ENCODE measurements at regions not wholly inside any gene's neighbourhood (a gene's known extent, or its start where the extent isn't known, plus 50 kb on each side); places are given as distances from the start of the nearest gene placed in this dataset.

GRCh38 chr6:23413327-23414050 lies 712.5 kb upstream of the NRSN1 start:
- Histone ChIP-seq H3K36me3 (ENCODE audit: insufficient read depth in 1 of 2, low read depth in 1 of 2) (no peaks in the 10 kb centered on the region), H3K27ac (no peak overlapping the region), H3K4me1 (no peaks in the 10 kb centered on the region), H3K27me3 (ENCODE audit: insufficient read depth in 3 of 3, low read length in 2 of 3) (no peaks in the 10 kb centered on the region), H3K9me3 (no peaks in the 10 kb centered on the region), H3K4me3 (no peak overlapping the region)
- TF ChIP-seq, protein P1, sequence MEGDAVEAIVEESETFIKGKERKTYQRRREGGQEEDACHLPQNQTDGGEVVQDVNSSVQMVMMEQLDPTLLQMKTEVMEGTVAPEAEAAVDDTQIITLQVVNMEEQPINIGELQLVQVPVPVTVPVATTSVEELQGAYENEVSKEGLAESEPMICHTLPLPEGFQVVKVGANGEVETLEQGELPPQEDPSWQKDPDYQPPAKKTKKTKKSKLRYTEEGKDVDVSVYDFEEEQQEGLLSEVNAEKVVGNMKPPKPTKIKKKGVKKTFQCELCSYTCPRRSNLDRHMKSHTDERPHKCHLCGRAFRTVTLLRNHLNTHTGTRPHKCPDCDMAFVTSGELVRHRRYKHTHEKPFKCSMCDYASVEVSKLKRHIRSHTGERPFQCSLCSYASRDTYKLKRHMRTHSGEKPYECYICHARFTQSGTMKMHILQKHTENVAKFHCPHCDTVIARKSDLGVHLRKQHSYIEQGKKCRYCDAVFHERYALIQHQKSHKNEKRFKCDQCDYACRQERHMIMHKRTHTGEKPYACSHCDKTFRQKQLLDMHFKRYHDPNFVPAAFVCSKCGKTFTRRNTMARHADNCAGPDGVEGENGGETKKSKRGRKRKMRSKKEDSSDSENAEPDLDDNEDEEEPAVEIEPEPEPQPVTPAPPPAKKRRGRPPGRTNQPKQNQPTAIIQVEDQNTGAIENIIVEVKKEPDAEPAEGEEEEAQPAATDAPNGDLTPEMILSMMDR (IDR thresholded peaks at IDR 0.05), result no peak
- WGBS, 3 donors, result 70 to 77% (median 73%) methylated on average over 2 of the region's 2 CpGs
- intact Hi-C loops (cut with DNase I), result no loop called here
- no peak for DNase-seq
- ATAC-seq, result no peak

- H3K4me1 ChIP-seq, result no peaks in the 10 kb centered on the region
- no peaks in the 10 kb centered on the region for H3K9me3 ChIP-seq
- TF ChIP-seq, protein P1 (IDR thresholded peaks at IDR 0.05), result peak; percentile 19
- no peaks in the 10 kb centered on the region for H3K27me3 ChIP-seq (ENCODE audit: insufficient read depth in 3 of 3, low read length in 2 of 3)
- no peaks in the 10 kb centered on the region for H3K36me3 ChIP-seq (ENCODE audit: insufficient read depth in 1 of 2, low read depth in 1 of 2)
- ATAC-seq (no peak), DNase-seq (no peak)
- intact Hi-C loops (cut with DNase I), result no loop called here
- whole genome bisulfite sequencing, 3 donors, result 15 to 23% (median 22%) methylated on average over 2 of the region's 2 CpGs
- H3K27ac ChIP-seq, result no peak overlapping the region
- no peak overlapping the region for H3K4me3 ChIP-seq
Observed at GRCh38 chr6:23414051-23414445, 712.0 kb upstream of the NRSN1 start.

DNA sequence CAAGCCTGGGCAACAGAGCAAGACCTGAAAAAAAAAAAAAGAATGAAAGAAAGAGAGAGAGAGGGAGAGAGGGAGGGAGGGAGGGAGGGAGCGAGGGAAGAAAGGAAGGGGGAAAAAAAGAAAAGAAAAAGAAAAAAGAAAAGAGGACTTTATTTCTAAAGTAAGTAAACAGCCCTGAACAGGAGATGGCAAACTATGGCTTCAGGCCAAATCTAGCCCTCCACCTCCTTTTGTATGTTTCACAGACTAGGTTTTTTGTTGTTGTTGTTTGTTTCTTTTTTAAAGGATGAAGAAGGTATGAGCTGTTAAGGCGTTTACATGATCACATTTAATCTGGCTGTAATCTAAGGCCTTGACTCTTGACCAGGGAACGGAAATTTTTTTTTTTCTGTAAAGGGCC lies 711.1 kb upstream of the NRSN1 start:
- H3K4me3 ChIP-seq, result no peak overlapping the region
- no peaks in the 10 kb centered on the region for H3K9me3 ChIP-seq
- no peak overlapping the region for H3K27ac ChIP-seq
- no peak for DNase-seq
- WGBS, 3 donors, result 77 to 79% (median 77%) methylated on average over 3 of the region's 3 CpGs
- H3K4me1 ChIP-seq, result no peaks in the 10 kb centered on the region
- ATAC-seq, result no peak
- TF ChIP-seq, protein P1 (IDR thresholded peaks at IDR 0.05), result no peak
- no peaks in the 10 kb centered on the region for H3K36me3 ChIP-seq (ENCODE audit: insufficient read depth in 1 of 2, low read depth in 1 of 2)
- intact Hi-C loops (cut with DNase I), result no loop called here
- H3K27me3 ChIP-seq (ENCODE audit: insufficient read depth in 3 of 3, low read length in 2 of 3), result no peaks in the 10 kb centered on the region

GRCh38 chr6:23415819-23416427 lies 710.1 kb upstream of the NRSN1 start:
- intact Hi-C loops (cut with DNase I), result no loop called here

More at GRCh38 chr6:23415819-23416427, 710.1 kb upstream of the NRSN1 start:
- Histone ChIP-seq H3K27me3 (ENCODE audit: insufficient read depth in 3 of 3, low read length in 2 of 3) (no peaks in the 10 kb centered on the region), H3K4me3 (no peak overlapping the region), H3K27ac (no peak overlapping the region), H3K4me1 (no peaks in the 10 kb centered on the region), H3K36me3 (ENCODE audit: insufficient read depth in 1 of 2, low read depth in 1 of 2) (no peaks in the 10 kb centered on the region), H3K9me3 (no peaks in the 10 kb centered on the region)
- no peak for ATAC-seq
- 92 to 96% (median 93%) methylated on average over 5 of the region's 5 CpGs for WGBS, 3 donors
- no peak for DNase-seq
- TF ChIP-seq, protein P1 (IDR thresholded peaks at IDR 0.05), result no peak
